ENCODE measurements at regions not wholly inside any gene's neighbourhood (a gene's known extent, or its start where the extent isn't known, plus 50 kb on each side); places are given as distances from the start of the nearest gene placed in this dataset.
"Not testable (repeated sequence)": the region's sequence is repeated elsewhere in the genome, so short reads cannot be mapped to it uniquely, and the experiment has no call there.

DNA sequence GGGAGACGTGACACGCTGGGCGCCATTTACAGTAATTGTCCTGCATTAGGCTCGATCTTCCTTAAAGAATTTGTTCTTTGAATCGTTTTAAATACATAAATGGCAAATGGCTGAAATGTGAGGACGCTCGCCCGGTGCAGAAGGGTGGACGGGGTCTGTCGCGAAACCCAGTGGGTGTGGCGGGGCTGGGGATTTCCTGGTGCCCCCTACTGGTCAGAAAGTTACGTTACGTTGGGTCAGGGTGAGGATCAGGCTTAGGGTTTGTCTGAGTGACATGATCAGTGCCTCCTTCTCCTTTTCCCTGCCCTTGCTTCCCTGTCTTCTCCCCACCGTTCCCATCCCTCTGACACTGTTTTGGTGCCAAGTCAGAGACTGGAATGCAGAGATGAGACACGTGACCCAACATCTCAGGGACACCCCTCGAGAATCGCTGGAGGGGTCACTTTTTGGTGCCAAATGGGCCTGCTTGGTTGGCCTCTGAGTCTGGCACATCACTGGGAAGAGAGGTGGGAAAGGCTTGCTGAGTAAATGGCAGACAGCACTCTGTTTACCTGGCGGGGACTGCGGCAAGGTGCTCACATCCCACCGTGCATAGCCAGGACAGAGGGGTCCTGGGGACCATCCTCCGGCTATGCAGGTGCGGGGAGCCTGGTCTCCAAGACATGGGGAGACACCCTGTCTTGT lies 1107.6 kb downstream of the BRD1 start:
- Histone ChIP-seq H3K36me3 (ENCODE audit: control insufficient read depth in 2 of 2, insufficient read depth in 2 of 2, low read length in 2 of 2) (no peaks in the 10 kb centered on the region), H3K9me3 (ENCODE audit: control insufficient read depth in 2 of 2, low read length in 2 of 2) (no peaks in the 10 kb centered on the region), H3K4me1 (ENCODE audit: control insufficient read depth in 2 of 2, insufficient read depth in 2 of 2, low read length in 2 of 2) (no peaks in the 10 kb centered on the region), H3K27ac (ENCODE audit: low read depth in 2 of 2, low read length in 2 of 2) (no peak overlapping the region), H3K4me3 (ENCODE audit: low read length in 2 of 2) (no peak overlapping the region), H3K27me3 (ENCODE audit: control insufficient read depth in 2 of 2, insufficient read depth in 2 of 2, low read length in 2 of 2) (no peaks in the 10 kb centered on the region), H3K9ac (ENCODE audit: low read depth in 1 of 2, low read length in 2 of 2) (no peak overlapping the region)

DNA sequence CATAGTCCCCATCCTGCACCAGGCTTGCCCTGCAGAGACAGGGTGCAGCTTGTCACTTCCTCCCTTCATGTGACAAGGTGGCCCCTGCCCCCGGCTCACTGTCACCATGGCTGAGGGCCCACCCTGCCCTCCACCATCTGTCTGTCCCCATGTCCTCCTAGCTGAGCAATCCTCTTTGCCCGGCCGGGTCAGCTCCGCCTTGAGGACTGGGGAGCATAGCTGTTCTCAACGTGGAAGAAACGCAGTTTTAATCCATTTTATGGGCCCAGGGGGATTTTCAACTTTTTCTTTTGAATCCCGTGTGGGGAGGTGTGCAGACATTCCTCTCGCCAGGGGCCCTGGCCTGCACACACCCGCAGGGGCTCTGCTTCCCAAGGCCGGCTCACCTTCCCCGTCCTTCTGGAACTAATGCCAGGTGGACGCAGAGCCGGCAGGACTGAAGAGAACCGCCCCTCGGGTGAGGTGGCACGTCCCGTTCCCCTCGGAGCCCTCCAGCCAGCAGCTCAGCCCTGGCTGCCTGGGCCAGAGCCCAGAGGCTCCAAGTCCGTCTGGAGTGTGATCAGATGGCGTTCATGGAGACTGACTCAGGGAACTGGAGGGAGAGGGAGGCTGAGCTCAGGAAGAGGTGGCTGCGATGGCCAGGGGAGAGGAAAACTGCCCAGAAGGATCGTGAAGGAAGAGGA lies 1108.7 kb downstream of the BRD1 start:
- Histone ChIP-seq H3K9me3 (ENCODE audit: control insufficient read depth in 2 of 2, low read length in 2 of 2) (no peaks in the 10 kb centered on the region), H3K27ac (ENCODE audit: low read depth in 2 of 2, low read length in 2 of 2) (no peak overlapping the region), H3K4me1 (ENCODE audit: control insufficient read depth in 2 of 2, insufficient read depth in 2 of 2, low read length in 2 of 2) (no peaks in the 10 kb centered on the region), H3K4me3 (ENCODE audit: low read length in 2 of 2) (no peak overlapping the region), H3K27me3 (ENCODE audit: control insufficient read depth in 2 of 2, insufficient read depth in 2 of 2, low read length in 2 of 2) (no peaks in the 10 kb centered on the region), H3K36me3 (ENCODE audit: control insufficient read depth in 2 of 2, insufficient read depth in 2 of 2, low read length in 2 of 2) (no peaks in the 10 kb centered on the region), H3K9ac (ENCODE audit: low read depth in 1 of 2, low read length in 2 of 2) (no peak overlapping the region)

DNA sequence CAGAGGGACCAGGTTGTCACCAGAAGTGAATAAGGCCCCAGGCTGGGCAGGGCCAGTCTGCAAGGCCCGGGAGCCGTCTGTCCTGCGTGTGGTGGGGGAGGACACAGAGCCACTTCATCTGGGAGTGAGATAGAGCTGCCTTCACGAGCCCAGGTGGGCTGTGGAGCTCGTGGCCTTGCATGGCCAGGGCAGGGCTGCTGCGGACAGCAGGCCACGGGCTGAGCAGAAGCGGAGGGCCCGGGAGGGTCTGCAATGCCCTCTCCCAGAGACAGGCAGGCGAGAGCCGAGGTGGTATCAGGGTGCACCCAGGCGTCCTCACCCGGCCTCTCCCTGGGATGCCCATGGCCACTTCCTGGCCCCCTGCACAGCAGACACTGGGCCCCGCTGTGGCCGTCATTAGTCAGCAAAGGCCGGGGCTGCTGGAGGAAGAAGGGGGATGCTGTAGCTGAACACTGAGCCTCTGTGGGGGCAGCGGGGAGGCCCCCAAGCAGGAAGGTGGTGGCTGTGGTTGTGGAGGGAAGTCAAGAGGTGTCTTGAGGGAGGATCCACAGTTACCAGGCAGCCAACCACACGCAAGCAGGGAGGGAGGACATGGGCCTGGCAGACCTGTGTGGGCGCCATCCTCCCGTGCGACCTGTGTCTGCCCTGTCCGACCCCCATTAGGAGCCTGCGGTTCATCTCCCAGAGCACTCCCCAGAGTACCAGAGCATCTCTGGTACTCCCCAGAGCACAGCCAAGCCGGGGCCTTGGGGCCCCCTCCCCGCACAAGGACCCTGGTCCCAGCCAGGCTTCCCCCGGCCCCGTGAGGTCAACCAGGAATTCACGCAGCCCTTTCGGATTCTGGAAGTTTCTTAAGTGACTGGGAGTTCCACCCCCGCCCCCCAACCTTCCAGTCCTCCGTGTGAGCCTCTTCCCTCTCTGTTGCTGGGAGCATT lies 1109.5 kb downstream of the BRD1 start:
- no peak overlapping the region for H3K4me3 ChIP-seq (ENCODE audit: low read length in 2 of 2)
- no peaks in the 10 kb centered on the region for H3K9me3 ChIP-seq (ENCODE audit: control insufficient read depth in 2 of 2, low read length in 2 of 2)
- no peaks in the 10 kb centered on the region for H3K36me3 ChIP-seq (ENCODE audit: control insufficient read depth in 2 of 2, insufficient read depth in 2 of 2, low read length in 2 of 2)
- no peaks in the 10 kb centered on the region for H3K4me1 ChIP-seq (ENCODE audit: control insufficient read depth in 2 of 2, insufficient read depth in 2 of 2, low read length in 2 of 2)
- H3K9ac ChIP-seq (ENCODE audit: low read depth in 1 of 2, low read length in 2 of 2): no peak overlapping the region
- H3K27ac ChIP-seq (ENCODE audit: low read depth in 2 of 2, low read length in 2 of 2): no peak overlapping the region
- H3K27me3 ChIP-seq (ENCODE audit: control insufficient read depth in 2 of 2, insufficient read depth in 2 of 2, low read length in 2 of 2): no peaks in the 10 kb centered on the region

DNA sequence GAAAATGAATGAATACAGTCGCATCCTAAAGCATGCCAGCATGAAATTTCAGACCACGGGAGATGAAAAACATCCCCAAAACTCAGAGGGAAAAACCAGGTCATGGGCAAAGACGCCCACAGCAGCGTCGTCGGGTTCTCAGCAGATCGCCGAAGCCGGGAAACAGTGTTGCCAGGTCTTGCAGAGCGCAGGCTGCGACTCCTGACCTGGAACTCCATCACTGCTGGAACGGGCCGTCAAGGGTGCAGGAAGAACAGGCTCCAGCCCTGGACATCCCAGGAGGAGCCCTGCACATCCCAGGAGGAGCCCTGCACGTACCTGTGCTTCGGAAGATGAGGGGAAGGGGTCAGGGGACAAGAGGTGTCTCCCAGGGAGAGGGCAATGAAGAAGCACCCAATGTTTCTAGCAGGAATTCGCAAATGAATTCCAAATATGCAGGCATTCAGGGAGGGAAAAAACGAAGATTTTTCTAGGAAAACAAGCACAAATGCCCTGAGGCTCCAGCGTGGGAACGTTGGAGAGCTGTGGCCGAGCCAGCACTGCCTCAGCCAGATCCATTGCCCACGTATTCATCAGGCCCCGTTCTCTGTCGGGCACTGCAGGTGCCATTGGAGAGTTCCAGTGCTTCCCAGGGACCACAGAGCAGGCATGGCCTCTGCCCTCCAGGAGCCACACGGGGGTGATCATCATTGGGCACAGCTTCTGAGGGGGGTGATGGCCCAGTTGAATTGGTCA lies 1110.4 kb downstream of the BRD1 start:
- H3K4me1 ChIP-seq (ENCODE audit: control insufficient read depth in 2 of 2, insufficient read depth in 2 of 2, low read length in 2 of 2): no peaks in the 10 kb centered on the region
- H3K27ac ChIP-seq (ENCODE audit: low read depth in 2 of 2, low read length in 2 of 2): no peak overlapping the region
- no peak overlapping the region for H3K4me3 ChIP-seq (ENCODE audit: low read length in 2 of 2)
- H3K36me3 ChIP-seq (ENCODE audit: control insufficient read depth in 2 of 2, insufficient read depth in 2 of 2, low read length in 2 of 2): no peaks in the 10 kb centered on the region
- no peaks in the 10 kb centered on the region for H3K27me3 ChIP-seq (ENCODE audit: control insufficient read depth in 2 of 2, insufficient read depth in 2 of 2, low read length in 2 of 2)
- H3K9me3 ChIP-seq (ENCODE audit: control insufficient read depth in 2 of 2, low read length in 2 of 2): no peaks in the 10 kb centered on the region
- H3K9ac ChIP-seq (ENCODE audit: low read depth in 1 of 2, low read length in 2 of 2): no peak overlapping the region

DNA sequence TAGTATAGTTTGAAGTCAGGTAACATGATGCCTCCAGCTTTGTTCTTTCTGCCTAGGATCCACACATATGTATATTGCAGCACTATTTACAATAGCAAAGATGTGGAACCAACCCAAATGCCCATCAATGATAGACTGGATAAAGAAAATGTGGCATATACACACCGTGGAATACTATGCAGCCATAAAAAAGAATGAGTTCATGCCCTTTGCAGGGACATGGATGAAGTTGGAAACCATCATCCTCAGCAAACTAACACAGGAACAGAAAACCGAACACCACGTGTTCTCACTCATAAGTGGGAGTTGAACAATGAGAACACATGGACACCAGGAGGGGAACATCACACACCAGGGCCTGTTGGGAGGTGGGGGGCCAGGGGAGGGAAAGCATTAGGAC lies 1111.5 kb downstream of the BRD1 start:
- not testable (repeated sequence) for H3K27ac ChIP-seq (ENCODE audit: low read depth in 2 of 2, low read length in 2 of 2); H3K9me3 ChIP-seq (ENCODE audit: control insufficient read depth in 2 of 2, low read length in 2 of 2); H3K4me3 ChIP-seq (ENCODE audit: low read length in 2 of 2); H3K9ac ChIP-seq (ENCODE audit: low read depth in 1 of 2, low read length in 2 of 2); H3K4me1 ChIP-seq (ENCODE audit: control insufficient read depth in 2 of 2, insufficient read depth in 2 of 2, low read length in 2 of 2); H3K36me3 ChIP-seq (ENCODE audit: control insufficient read depth in 2 of 2, insufficient read depth in 2 of 2, low read length in 2 of 2); H3K27me3 ChIP-seq (ENCODE audit: control insufficient read depth in 2 of 2, insufficient read depth in 2 of 2, low read length in 2 of 2)

DNA sequence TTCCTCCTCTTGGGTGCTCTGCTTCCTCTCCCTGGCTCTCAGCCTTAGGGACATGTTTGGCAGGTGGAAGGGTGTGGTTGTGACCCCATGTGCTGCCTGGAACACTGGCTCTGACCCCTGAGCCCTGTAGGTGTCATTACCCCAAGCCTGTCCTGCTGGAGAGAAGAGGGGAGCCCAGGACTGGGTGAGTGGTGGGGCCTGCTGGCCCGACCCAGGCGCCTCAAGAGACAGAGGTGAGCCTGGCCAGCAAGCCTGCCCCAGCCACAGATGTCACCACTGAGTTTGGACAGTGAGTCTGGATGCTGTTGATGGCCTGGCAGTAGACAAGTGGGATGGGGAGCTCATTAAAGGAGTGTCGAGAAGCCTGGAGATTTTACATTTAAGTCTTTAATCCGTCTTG lies 1112.2 kb downstream of the BRD1 start:
- Histone ChIP-seq H3K9ac (ENCODE audit: low read depth in 1 of 2, low read length in 2 of 2) (no peak overlapping the region), H3K4me1 (ENCODE audit: control insufficient read depth in 2 of 2, insufficient read depth in 2 of 2, low read length in 2 of 2) (no peaks in the 10 kb centered on the region), H3K4me3 (ENCODE audit: low read length in 2 of 2) (no peak overlapping the region), H3K9me3 (ENCODE audit: control insufficient read depth in 2 of 2, low read length in 2 of 2) (no peaks in the 10 kb centered on the region), H3K27ac (ENCODE audit: low read depth in 2 of 2, low read length in 2 of 2) (no peak overlapping the region), H3K27me3 (ENCODE audit: control insufficient read depth in 2 of 2, insufficient read depth in 2 of 2, low read length in 2 of 2) (no peaks in the 10 kb centered on the region), H3K36me3 (ENCODE audit: control insufficient read depth in 2 of 2, insufficient read depth in 2 of 2, low read length in 2 of 2) (no peaks in the 10 kb centered on the region)

DNA sequence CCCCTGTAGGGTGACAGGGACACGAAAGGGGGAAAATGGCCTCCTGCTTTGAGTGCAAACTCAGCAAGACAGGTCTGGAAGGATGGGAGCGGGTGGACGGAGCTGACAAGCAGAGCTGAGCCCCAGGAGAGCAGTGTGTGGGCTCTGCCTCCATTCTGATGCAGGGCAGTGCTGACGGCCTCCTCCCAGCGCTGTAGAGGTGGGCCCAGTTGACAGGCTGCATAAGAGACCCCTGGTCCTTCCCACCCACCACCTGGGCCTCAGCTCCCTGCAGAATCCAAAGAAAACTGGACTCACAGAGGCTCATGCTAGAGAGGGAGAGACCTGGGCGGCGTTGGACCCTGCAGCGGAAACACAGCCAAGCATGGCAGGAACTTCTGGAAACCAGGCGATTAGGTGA lies 1113.4 kb downstream of the BRD1 start:
- Histone ChIP-seq H3K27ac (ENCODE audit: low read depth in 2 of 2, low read length in 2 of 2) (no peak overlapping the region), H3K36me3 (ENCODE audit: control insufficient read depth in 2 of 2, insufficient read depth in 2 of 2, low read length in 2 of 2) (no peaks in the 10 kb centered on the region), H3K9me3 (ENCODE audit: control insufficient read depth in 2 of 2, low read length in 2 of 2) (no peaks in the 10 kb centered on the region), H3K27me3 (ENCODE audit: control insufficient read depth in 2 of 2, insufficient read depth in 2 of 2, low read length in 2 of 2) (no peaks in the 10 kb centered on the region), H3K4me3 (ENCODE audit: low read length in 2 of 2) (no peak overlapping the region), H3K9ac (ENCODE audit: low read depth in 1 of 2, low read length in 2 of 2) (no peak overlapping the region), H3K4me1 (ENCODE audit: control insufficient read depth in 2 of 2, insufficient read depth in 2 of 2, low read length in 2 of 2) (no peaks in the 10 kb centered on the region)

DNA sequence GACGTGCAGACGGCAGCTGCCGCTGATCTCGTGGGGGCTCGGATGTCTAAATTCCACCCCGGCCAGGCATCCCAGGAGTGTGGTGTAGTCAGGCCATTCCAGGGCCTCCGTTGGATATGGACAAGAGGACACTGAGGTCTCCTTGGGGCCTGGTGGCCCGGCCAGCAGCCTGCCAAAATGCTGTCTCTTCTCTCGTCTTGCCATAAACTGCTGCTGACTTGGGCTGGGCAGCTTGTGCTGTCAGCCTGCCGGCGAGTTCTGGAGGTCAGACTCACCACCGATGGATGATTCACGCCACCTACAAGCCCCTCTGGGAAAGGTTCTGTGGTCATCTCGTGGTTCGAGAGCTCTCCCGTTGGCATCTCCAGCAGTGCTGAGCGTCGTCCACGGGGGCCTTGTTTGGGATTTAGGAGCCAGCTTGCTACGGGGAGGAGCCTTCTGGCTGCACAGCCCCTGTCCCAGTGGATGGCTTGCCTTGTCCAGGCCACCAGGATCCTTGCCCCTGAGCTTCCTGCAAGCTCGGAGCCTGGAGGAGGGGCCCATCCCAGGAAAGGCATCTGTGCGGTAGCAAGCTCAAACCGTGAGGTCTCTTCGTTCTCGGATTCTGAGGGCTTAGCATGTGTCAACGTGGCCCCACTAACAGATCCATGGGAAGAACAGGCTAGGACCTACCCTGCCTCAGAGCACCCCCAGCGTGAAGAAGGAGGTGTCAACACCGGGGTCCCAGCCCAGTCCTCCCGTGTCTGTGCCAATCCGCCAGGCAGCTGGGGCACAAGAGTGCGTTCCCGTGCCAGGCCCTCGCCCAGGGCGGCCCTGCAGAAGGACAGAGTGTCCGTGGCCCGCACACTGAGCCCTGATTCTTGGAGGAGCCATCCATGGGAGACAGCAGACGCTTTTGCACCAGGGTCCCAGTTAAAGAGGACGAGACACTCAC lies 1114.1 kb downstream of the BRD1 start:
- Histone ChIP-seq H3K4me3 (ENCODE audit: low read length in 2 of 2) (no peak overlapping the region), H3K4me1 (ENCODE audit: control insufficient read depth in 2 of 2, insufficient read depth in 2 of 2, low read length in 2 of 2) (no peaks in the 10 kb centered on the region), H3K9ac (ENCODE audit: low read depth in 1 of 2, low read length in 2 of 2) (no peak overlapping the region), H3K36me3 (ENCODE audit: control insufficient read depth in 2 of 2, insufficient read depth in 2 of 2, low read length in 2 of 2) (no peaks in the 10 kb centered on the region), H3K27me3 (ENCODE audit: control insufficient read depth in 2 of 2, insufficient read depth in 2 of 2, low read length in 2 of 2) (no peaks in the 10 kb centered on the region), H3K27ac (ENCODE audit: low read depth in 2 of 2, low read length in 2 of 2) (no peak overlapping the region), H3K9me3 (ENCODE audit: control insufficient read depth in 2 of 2, low read length in 2 of 2) (no peaks in the 10 kb centered on the region)

DNA sequence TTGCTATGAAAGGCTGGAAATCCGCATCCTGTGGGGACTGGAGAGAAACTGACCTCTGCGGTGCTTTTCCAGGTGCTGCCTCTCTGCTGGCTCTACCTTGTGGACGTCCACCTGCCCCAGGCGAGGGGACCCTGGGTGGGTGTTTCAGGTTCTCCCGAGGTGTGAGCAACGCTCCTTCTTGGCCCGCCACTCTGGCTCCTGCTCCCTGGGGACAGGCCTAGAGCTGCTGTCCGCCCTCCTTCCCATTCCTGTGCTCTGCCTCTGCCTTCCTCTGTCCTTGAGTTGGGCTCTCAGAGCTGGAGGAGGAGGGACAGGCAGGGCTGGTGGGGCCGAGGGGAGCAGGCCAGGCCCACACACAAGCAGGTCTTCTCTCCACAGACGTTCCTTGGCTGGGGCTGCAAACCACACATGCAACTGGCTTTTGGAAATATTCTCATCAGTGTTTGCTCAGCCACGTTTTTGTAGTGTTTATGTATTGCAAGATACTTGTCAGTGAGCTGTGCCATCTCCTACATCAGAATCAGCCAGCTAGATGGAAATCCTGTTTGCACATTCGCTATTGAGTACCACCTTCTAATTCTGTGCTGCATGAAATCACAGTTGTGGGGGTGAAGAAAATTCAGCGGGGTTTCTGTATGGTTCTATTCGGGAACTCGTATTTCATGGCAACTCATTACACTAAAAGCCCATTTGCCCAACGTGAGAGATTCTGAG lies 1115.0 kb downstream of the BRD1 start:
- no peak overlapping the region for H3K4me3 ChIP-seq (ENCODE audit: low read length in 2 of 2)
- no peaks in the 10 kb centered on the region for H3K36me3 ChIP-seq (ENCODE audit: control insufficient read depth in 2 of 2, insufficient read depth in 2 of 2, low read length in 2 of 2)
- H3K27me3 ChIP-seq (ENCODE audit: control insufficient read depth in 2 of 2, insufficient read depth in 2 of 2, low read length in 2 of 2): no peaks in the 10 kb centered on the region
- H3K27ac ChIP-seq (ENCODE audit: low read depth in 2 of 2, low read length in 2 of 2): no peak overlapping the region
- no peaks in the 10 kb centered on the region for H3K4me1 ChIP-seq (ENCODE audit: control insufficient read depth in 2 of 2, insufficient read depth in 2 of 2, low read length in 2 of 2)
- no peak overlapping the region for H3K9ac ChIP-seq (ENCODE audit: low read depth in 1 of 2, low read length in 2 of 2)
- no peaks in the 10 kb centered on the region for H3K9me3 ChIP-seq (ENCODE audit: control insufficient read depth in 2 of 2, low read length in 2 of 2)
